Mucosa of descending colon (tissue), 3 donors: ENCODE measurements at regions not wholly inside any gene's neighbourhood (a gene's known extent, or its start where the extent isn't known, plus 50 kb on each side); places are given as distances from the start of the nearest gene placed in this dataset.

Source experiments
- ATAC-seq: fragments of 200-7000 bp; cut with Tn5 transposase; one replicate; pipeline ENCODE4 v1.9.1; 2020; ENCODE audit warnings: mild to moderate bottlenecking, moderate library complexity
- DNase-seq, 3 donors: peaks; one replicate each; pipeline ENCODE4 v3.0.0-alpha.2; 2020
- H3K36me3 ChIP-seq: fragments of 200-600 bp; one replicate; pipeline ENCODE4 v1.8.0; 2021; ENCODE audit warnings: low read depth, mild to moderate bottlenecking
- H3K4me1 ChIP-seq: fragments of 200-600 bp; one replicate; pipeline ENCODE4 v1.8.0; 2021; ENCODE audit warnings: low read depth, mild to moderate bottlenecking
- H3K4me3 ChIP-seq: fragments of 200-600 bp; one replicate; pipeline ENCODE4 v1.8.0; 2021; ENCODE audit warnings: mild to moderate bottlenecking
- H3K9me3 ChIP-seq: fragments of 200-600 bp; one replicate; pipeline ENCODE4 v1.8.0; 2021; ENCODE audit warnings: mild to moderate bottlenecking
- intact Hi-C, 2 donors: fragments of 100-400 bp; cut with DNase I in 1 of 2; cut with micrococcal nuclease in 1 of 2; formaldehyde crosslinking; loops; one replicate each; pipeline versions ENCODE4 v1.11.0 to v1.11.1; 2022; cut with DNase I, micrococcal nuclease
- TF ChIP-seq, protein P1 (sequence below): fragments of 200-600 bp; IDR thresholded peaks from one replicate; pipeline ENCODE4 v1.8.0; 2022; ENCODE audit warnings: antibody characterized with exemption, mild to moderate bottlenecking
- donor health status: DM: no; HTN: no; CAD: no; lungs with moderate emphysema.
- donor health status: DM: no; HTN: no; CAD: no.
- donor health status: DM: no; HTN: yes; CAD: no.

DNA sequence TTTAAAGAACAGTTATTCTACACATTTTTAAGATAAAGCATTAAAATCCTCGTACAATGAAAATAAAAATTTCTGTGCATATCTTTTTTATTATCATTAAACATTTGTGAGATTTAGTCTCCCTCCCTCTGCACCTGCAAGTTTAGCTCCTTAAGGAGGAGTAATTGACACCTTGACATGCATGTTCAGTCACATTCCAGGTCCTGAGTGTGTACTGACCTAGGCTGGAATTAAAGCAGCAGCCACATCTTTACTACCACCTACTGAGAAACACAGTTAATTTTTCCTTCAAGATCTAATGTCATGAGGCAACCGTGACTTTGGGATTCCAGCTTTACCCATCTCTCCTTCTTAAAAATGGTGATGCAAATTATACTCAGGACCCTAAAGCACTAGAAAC lies 123.1 kb upstream of the FREM2 start:
- TF ChIP-seq, protein P1, sequence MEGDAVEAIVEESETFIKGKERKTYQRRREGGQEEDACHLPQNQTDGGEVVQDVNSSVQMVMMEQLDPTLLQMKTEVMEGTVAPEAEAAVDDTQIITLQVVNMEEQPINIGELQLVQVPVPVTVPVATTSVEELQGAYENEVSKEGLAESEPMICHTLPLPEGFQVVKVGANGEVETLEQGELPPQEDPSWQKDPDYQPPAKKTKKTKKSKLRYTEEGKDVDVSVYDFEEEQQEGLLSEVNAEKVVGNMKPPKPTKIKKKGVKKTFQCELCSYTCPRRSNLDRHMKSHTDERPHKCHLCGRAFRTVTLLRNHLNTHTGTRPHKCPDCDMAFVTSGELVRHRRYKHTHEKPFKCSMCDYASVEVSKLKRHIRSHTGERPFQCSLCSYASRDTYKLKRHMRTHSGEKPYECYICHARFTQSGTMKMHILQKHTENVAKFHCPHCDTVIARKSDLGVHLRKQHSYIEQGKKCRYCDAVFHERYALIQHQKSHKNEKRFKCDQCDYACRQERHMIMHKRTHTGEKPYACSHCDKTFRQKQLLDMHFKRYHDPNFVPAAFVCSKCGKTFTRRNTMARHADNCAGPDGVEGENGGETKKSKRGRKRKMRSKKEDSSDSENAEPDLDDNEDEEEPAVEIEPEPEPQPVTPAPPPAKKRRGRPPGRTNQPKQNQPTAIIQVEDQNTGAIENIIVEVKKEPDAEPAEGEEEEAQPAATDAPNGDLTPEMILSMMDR, result no peak
- Histone ChIP-seq H3K4me3 (no peak overlapping the region), H3K9me3 (no peaks in the 10 kb centered on the region), H3K36me3 (no peaks in the 10 kb centered on the region), H3K4me1 (no peaks in the 10 kb centered on the region)
- intact Hi-C loops, result no loop called here
- ATAC-seq (no peak), DNase-seq (no peak)

DNA sequence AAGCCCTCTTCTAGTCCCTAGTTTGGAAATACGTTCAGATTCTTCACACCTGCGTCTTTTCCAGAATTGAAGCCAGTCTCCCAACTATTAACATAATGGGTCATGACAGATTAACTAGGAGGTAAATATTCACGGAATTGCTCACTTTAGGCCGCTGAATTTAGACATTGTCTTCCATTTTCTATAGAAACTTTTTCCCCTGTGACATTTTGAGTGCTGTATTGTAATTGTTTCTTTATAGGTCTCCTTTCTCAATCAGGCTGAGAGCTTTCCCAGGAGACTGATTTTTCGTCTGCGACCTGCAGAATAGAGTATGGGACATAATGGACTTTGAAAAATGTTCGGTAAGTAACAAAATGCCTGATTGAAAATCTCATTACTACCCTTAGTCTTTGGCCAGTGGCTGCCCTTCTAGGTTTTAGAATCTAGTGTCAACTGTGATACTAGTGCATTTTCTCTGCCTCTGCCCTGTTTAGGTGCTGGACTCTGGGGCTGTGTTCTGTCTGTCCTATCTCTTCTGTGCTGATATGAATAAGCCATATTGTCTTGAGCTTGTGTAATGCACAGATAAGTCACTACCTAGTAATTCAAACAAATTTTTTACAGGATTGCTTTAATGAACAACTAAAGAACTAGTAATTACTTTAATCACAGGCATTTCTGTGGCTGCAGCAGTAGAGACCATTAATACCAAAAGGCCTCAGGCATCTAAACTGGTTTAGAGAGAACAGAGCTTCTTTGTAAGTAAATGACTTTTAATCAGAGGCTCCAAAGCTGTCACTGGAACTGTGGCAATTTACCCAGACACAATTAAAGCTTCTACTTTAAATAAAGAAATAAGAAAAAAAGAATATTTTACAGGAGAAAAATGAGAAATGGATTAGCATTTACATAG lies 122.4 kb upstream of the FREM2 start:
- TF ChIP-seq, protein P1, result no peak
- H3K36me3 ChIP-seq, result no peaks in the 10 kb centered on the region
- H3K4me1 ChIP-seq, result no peaks in the 10 kb centered on the region
- intact Hi-C loops, result no loop called here
- ATAC-seq (no peak), DNase-seq (no peak)
- no peak overlapping the region for H3K4me3 ChIP-seq
- H3K9me3 ChIP-seq, result no peaks in the 10 kb centered on the region

DNA sequence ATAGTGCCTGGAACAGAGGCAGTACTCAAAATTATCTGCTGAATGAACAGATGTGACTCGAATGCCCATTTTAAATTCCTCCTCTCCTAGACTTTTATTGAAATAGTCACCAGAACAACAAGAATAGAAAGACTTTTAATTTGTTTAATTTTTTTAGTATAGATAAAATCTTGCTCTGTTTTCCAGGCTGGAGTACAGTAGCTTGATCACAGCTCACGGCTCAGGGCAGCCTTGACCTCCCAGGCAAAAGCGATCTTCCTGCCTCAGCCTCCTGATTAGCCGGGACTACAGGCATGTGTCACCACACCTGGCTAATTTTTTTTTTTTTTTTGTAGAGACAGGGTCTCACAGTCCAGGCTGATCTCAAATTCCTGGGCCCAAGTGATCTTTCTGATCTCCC lies 120.9 kb upstream of the FREM2 start:
- no peaks in the 10 kb centered on the region for H3K9me3 ChIP-seq
- DNase-seq (no peak), ATAC-seq (no peak)
- H3K4me1 ChIP-seq, result no peaks in the 10 kb centered on the region
- no peak overlapping the region for H3K4me3 ChIP-seq
- TF ChIP-seq, protein P1, result no peak
- H3K36me3 ChIP-seq, result no peaks in the 10 kb centered on the region
- intact Hi-C loops, result no loop called here

DNA sequence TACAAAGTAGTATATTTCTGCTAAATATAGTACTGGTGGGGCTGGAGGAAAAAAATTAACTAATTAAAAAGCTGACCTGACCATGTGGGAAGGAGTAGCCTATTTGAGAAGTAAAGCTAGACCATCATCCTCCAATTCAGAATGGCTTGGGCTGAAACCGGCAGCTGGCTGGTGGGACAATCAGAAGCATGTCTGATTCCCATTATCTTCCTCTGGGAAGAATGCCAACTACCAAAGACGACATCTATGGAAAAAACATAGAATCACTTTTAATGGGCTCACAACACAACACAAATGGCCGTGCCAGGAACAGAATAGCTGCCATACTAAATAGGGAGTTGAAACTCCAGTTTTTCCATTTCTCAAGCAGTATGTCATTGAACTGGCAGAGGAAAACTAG lies 120.4 kb upstream of the FREM2 start:
- no peaks in the 10 kb centered on the region for H3K9me3 ChIP-seq
- no peaks in the 10 kb centered on the region for H3K36me3 ChIP-seq
- TF ChIP-seq, protein P1, result no peak
- H3K4me1 ChIP-seq, result no peaks in the 10 kb centered on the region
- DNase-seq (no peak), ATAC-seq (no peak)
- H3K4me3 ChIP-seq, result no peak overlapping the region
- intact Hi-C loops, result no loop called here

DNA sequence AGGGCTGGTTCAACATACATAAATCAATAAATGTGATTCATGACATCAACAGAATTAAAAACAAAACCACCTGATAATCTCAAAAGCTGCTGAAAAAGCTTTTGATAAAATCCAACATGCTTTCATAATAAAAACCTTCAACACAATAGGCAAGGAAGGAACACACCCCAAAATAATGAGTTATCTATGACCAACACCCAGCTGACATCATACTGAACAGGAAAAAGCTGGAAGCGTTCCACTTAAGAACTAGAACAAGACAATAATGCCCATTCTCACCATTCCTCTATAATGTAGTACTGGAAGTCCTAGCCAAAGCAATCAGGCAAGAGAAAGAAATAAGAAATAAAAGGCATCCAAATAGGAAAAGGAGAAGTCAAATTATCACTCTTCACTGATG lies 116.2 kb upstream of the FREM2 start:
- intact Hi-C loops, result no loop called here
- no peak for DNase-seq
- TF ChIP-seq, protein P1, result no peak

More for the DNA sequence above, 116.2 kb upstream of the FREM2 start:
- Histone ChIP-seq H3K4me3 (no peak overlapping the region), H3K36me3 (no peaks in the 10 kb centered on the region), H3K9me3 (no peaks in the 10 kb centered on the region), H3K4me1 (no peaks in the 10 kb centered on the region)
- no peak for ATAC-seq
